ENCODE measurements at regions not wholly inside any gene's neighbourhood (a gene's known extent, or its start where the extent isn't known, plus 50 kb on each side); places are given as distances from the start of the nearest gene placed in this dataset.
"Not testable (repeated sequence)": the region's sequence is repeated elsewhere in the genome, so short reads cannot be mapped to it uniquely, and the experiment has no call there.

- 21 to 30% (median 23%) methylated on average over 1 of the region's 1 CpG for WGBS, 3 donors
- no peak overlapping the region for H3K4me3 ChIP-seq
- no peak overlapping the region for H3K27ac ChIP-seq
- no peaks in the 10 kb centered on the region for H3K36me3 ChIP-seq
- intact Hi-C loops (cut with DNase I), result no loop called here
- TF ChIP-seq, protein P1, sequence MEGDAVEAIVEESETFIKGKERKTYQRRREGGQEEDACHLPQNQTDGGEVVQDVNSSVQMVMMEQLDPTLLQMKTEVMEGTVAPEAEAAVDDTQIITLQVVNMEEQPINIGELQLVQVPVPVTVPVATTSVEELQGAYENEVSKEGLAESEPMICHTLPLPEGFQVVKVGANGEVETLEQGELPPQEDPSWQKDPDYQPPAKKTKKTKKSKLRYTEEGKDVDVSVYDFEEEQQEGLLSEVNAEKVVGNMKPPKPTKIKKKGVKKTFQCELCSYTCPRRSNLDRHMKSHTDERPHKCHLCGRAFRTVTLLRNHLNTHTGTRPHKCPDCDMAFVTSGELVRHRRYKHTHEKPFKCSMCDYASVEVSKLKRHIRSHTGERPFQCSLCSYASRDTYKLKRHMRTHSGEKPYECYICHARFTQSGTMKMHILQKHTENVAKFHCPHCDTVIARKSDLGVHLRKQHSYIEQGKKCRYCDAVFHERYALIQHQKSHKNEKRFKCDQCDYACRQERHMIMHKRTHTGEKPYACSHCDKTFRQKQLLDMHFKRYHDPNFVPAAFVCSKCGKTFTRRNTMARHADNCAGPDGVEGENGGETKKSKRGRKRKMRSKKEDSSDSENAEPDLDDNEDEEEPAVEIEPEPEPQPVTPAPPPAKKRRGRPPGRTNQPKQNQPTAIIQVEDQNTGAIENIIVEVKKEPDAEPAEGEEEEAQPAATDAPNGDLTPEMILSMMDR (IDR thresholded peaks at IDR 0.05), result no peak
- no peak for TF ChIP-seq POLR2A (IDR thresholded peaks at IDR 0.05)
- no peak for TF ChIP-seq EP300 (IDR thresholded peaks at IDR 0.05)
- no peaks in the 10 kb centered on the region for H3K27me3 ChIP-seq
- H3K9me3 ChIP-seq, result no peaks in the 10 kb centered on the region
- no peaks in the 10 kb centered on the region for H3K4me1 ChIP-seq (ENCODE audit: insufficient read depth)
- DNase-seq, result no peak
These were observed 87.5 kb upstream of the COPS8 start for GRCh38 chr2:236998236-236998635.

- 84 to 87% (median 85%) methylated on average over 5 of the region's 5 CpGs for WGBS, 3 donors
- Histone ChIP-seq H3K4me3 (no peak overlapping the region), H3K27me3 (no peaks in the 10 kb centered on the region), H3K9me3 (no peaks in the 10 kb centered on the region), H3K27ac (no peak overlapping the region), H3K4me1 (ENCODE audit: insufficient read depth) (no peaks in the 10 kb centered on the region), H3K36me3 (no peaks in the 10 kb centered on the region)
- TF ChIP-seq, protein P1 (IDR thresholded peaks at IDR 0.05), result no peak
- no peak for TF ChIP-seq EP300 (IDR thresholded peaks at IDR 0.05)
- TF ChIP-seq POLR2A (IDR thresholded peaks at IDR 0.05), result no peak
- intact Hi-C loops (cut with DNase I), result no loop called here
- DNase-seq, result no peak
These were observed 86.9 kb upstream of the COPS8 start for GRCh38 chr2:236998758-236999157.

GRCh38 chr2:237000481-237000880 is 85.2 kb upstream of the COPS8 start:
- TF ChIP-seq POLR2A (IDR thresholded peaks at IDR 0.05), result no peak
- TF ChIP-seq, protein P1 (IDR thresholded peaks at IDR 0.05), result no peak
- no peak for TF ChIP-seq EP300 (IDR thresholded peaks at IDR 0.05)
- intact Hi-C loops (cut with DNase I), result no loop called here
- Histone ChIP-seq H3K9me3 (no peaks in the 10 kb centered on the region), H3K27me3 (no peaks in the 10 kb centered on the region), H3K4me1 (ENCODE audit: insufficient read depth) (peaks cover 2% of the 10 kb centered on the region), H3K4me3 (no peak overlapping the region), H3K36me3 (no peaks in the 10 kb centered on the region), H3K27ac (no peak overlapping the region)
- DNase-seq, result no peak
- 95 to 99% (median 97%) methylated on average over 3 of the region's 3 CpGs for WGBS, 3 donors

DNA sequence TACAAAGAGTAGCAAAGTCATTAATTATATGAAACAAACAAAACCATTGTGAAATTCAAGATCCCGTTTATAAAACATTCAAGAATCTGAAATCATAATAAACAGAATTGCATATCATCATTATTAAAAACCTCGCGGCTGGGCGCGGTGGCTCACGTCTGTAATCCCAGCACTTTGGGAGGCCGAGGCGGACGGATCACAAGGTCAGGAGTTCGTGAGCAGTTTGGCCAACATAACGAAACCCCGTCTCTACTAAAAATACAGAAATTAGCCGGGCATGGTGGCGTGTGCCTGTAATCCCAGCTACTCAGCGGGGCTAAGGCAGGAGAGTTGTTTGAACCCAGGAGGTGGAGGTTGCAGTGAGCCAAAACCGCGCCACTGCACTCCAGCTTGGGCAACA is 80.3 kb upstream of the COPS8 start:
- 18 to 47% (median 25%) methylated on average over 17 of the region's 17 CpGs for WGBS, 3 donors

DNA sequence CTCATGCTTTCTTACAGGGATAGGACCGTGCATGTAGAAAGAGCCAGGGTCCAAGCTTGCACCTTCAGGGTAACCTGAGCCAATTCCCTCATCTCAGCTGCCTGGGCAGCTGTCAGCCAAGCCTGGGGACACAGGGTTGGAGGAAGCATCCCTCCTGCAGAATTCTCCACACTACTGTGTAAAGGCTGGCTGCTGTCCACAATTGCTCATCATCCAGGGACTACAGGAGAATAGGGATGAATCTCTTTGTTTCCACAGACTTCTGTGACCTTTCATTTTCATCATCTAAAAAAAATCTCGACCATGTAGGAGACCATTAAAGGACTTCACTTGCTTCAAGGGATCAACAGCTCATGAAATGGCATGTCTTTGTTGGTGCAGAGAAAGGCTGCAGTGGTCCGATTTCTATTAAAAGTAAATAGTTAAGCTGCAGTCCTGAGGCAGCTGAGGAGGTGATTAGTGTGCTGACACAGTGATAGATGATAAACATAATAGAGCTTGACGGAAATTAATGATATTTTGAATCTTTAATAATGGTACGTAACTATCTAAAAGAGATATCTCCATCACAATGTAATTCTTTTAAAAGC is 74.4 kb upstream of the COPS8 start:
- 86 to 89% (median 88%) methylated on average over 5 of the region's 5 CpGs for WGBS, 3 donors
- no peak for TF ChIP-seq EP300 (IDR thresholded peaks at IDR 0.05)
- TF ChIP-seq POLR2A (IDR thresholded peaks at IDR 0.05), result no peak
- TF ChIP-seq, protein P1 (IDR thresholded peaks at IDR 0.05), result no peak

More for the DNA sequence above, 80.3 kb upstream of the COPS8 start:
- intact Hi-C loops (cut with DNase I); H3K4me3 ChIP-seq; H3K9me3 ChIP-seq; H3K36me3 ChIP-seq; H3K4me1 ChIP-seq (ENCODE audit: insufficient read depth); H3K27ac ChIP-seq; H3K27me3 ChIP-seq: not testable (repeated sequence)
- DNase-seq, result peak in 1 of 5 donors; percentile 56

More for the DNA sequence above, 74.4 kb upstream of the COPS8 start:
- Histone ChIP-seq H3K27me3 (no peaks in the 10 kb centered on the region), H3K9me3 (no peaks in the 10 kb centered on the region), H3K4me1 (ENCODE audit: insufficient read depth) (peaks cover 5% of the 10 kb centered on the region), H3K36me3 (no peaks in the 10 kb centered on the region), H3K4me3 (no peak overlapping the region), H3K27ac (no peak overlapping the region)
- intact Hi-C loops (cut with DNase I), result loop anchor here in 1 of 4 donors (10.0 kb wide), 1 partner anchor 426 kb away; no protein-coding TSS in a partner anchor
- no peak for DNase-seq

Measured in ovary (tissue), 7 donors.